Activated B cell treated with CpG ODN at 0.5 μM for 24 hours (primary cell): ENCODE measurements at regions not wholly inside any gene's neighbourhood (a gene's known extent, or its start where the extent isn't known, plus 50 kb on each side); places are given as distances from the start of the nearest gene placed in this dataset.
"Not testable (repeated sequence)": the region's sequence is repeated elsewhere in the genome, so short reads cannot be mapped to it uniquely, and the experiment has no call there.

Experiments
- ATAC-seq: fragments of 200-7000 bp; cut with Tn5 transposase; one replicate; pipeline ENCODE4 v1.10.0; 2021; ENCODE audit warnings: low read depth, mild to moderate bottlenecking, moderate library complexity
- CTCF ChIA-PET: fragments of 350-600 bp; sonication (Branson Sonifier 250); formaldehyde crosslinking; loops from one replicate; lab custom pipeline; 2021; ENCODE audit warnings: antibody characterized with exemption; lab: Charles Lee
- POLR2A ChIA-PET: fragments of 350-600 bp; sonication (Branson Sonifier 250); formaldehyde crosslinking; loops from one replicate; lab custom pipeline; 2021; ENCODE audit warnings: antibody characterized with exemption; lab: Charles Lee
- DNase-seq: peaks from one replicate; pipeline ENCODE4 v3.0.0; 2022
- H3K27ac Mint-ChIP-seq: one replicate; pipeline ENCODE4 v1.8.0; 2020; ENCODE audit warnings: mixed read lengths
- H3K27me3 Mint-ChIP-seq: one replicate; pipeline ENCODE4 v1.8.0; 2021; ENCODE audit warnings: mixed read lengths
- H3K36me3 Mint-ChIP-seq: one replicate; pipeline ENCODE4 v1.8.0; 2021; ENCODE audit warnings: low read depth, mixed read lengths
- H3K4me1 Mint-ChIP-seq: one replicate; pipeline ENCODE4 v1.8.0; 2021; ENCODE audit warnings: mixed read lengths
- H3K4me3 Mint-ChIP-seq: one replicate; pipeline ENCODE4 v1.8.0; 2020; ENCODE audit warnings: mild to moderate bottlenecking, mixed read lengths
- H3K9me3 Mint-ChIP-seq: one replicate; pipeline ENCODE4 v1.8.0; 2020; ENCODE audit warnings: mixed read lengths
- CTCF ChIP-seq: fragments of 200-600 bp; IDR thresholded peaks from one replicate; pipeline ENCODE4 v1.8.0; 2022; ENCODE audit warnings: antibody characterized with exemption, mild to moderate bottlenecking
- intact Hi-C: fragments of 100-400 bp; cut with micrococcal nuclease; formaldehyde crosslinking; loops from one replicate; pipeline ENCODE4 v1.15.1; 2024

DNA sequence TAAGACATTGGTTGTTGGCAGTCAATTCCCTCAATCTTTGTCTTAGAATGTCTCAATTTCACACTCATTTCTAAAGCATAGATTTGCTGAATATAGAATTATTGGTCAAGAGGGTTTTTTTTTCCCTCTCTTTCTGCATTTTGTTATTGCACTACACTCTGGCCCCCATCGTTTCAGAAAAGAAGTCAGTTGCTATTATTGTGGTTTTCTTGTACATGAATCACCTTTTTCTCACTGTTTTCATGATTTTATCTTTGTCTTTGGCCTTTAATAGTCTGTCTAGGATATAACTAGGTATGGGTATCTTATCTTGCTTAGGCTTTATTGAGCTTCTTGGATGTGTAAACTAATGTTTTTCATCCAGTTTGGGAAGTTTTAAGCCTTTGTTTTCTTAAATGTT, 194.3 kb upstream of the DAAM1 start:
- POLR2A ChIA-PET: no interaction called here

GRCh38 chr14:59004012-59004411, 184.5 kb upstream of the DAAM1 start:
- intact Hi-C loops: no loop called here
- POLR2A ChIA-PET: no interaction called here
- no peak for TF ChIP-seq CTCF
- H3K36me3 Mint-ChIP-seq: no peaks in the 10 kb centered on the region
- H3K4me3 Mint-ChIP-seq: no peak overlapping the region
- H3K9me3 Mint-ChIP-seq: peaks cover 4% of the 10 kb centered on the region
- no peaks in the 10 kb centered on the region for H3K4me1 Mint-ChIP-seq
- H3K27ac Mint-ChIP-seq: no peak overlapping the region
- DNase-seq: no peak
- ATAC-seq: no peak
- CTCF ChIA-PET: no interaction called here
- peaks cover 14% of the 10 kb centered on the region for H3K27me3 Mint-ChIP-seq

More for the DNA sequence above, 194.3 kb upstream of the DAAM1 start:
- H3K4me1 Mint-ChIP-seq: no peaks in the 10 kb centered on the region
- TF ChIP-seq CTCF: no peak
- ATAC-seq (no peak), DNase-seq (no peak)
- intact Hi-C loops: no loop called here
- no peaks in the 10 kb centered on the region for H3K36me3 Mint-ChIP-seq
- H3K9me3 Mint-ChIP-seq: peaks cover 4% of the 10 kb centered on the region
- peaks cover under 1% of the 10 kb centered on the region for H3K27me3 Mint-ChIP-seq
- no peak overlapping the region for H3K4me3 Mint-ChIP-seq
- no peak overlapping the region for H3K27ac Mint-ChIP-seq
- CTCF ChIA-PET: no interaction called here

DNA sequence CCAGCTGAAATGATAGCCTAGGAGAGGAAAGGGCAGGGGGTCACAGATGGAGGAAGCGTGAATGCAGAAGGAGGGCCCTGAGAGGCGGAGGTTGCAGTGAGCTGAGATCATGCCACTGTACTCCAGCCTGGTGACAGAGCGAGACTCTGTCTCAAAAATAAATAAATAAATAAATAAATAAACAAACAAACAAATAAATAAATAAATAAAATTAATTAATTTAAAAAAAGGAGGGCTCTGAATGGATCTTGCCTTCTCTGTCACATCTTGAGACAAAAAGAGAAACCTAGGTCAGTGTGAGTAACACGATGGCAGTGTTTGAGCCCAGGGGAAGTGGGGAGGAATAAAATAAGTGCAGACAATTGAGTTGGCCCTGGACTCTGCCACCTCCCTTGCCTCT, 182.3 kb upstream of the DAAM1 start:
- intact Hi-C loops, POLR2A ChIA-PET, ATAC-seq, H3K4me1 Mint-ChIP-seq, H3K9me3 Mint-ChIP-seq, DNase-seq, H3K27me3 Mint-ChIP-seq, H3K27ac Mint-ChIP-seq, CTCF ChIA-PET, H3K36me3 Mint-ChIP-seq, H3K4me3 Mint-ChIP-seq: not testable (repeated sequence)

GRCh38 chr14:59009967-59010366, 178.5 kb upstream of the DAAM1 start:
- ATAC-seq (no peak), DNase-seq (no peak)
- TF ChIP-seq CTCF: no peak
- Mint-ChIP-seq H3K4me1 (no peaks in the 10 kb centered on the region), H3K4me3 (no peak overlapping the region), H3K27ac (no peak overlapping the region), H3K27me3 (peaks cover 4% of the 10 kb centered on the region), H3K9me3 (peaks cover 19% of the 10 kb centered on the region), H3K36me3 (no peaks in the 10 kb centered on the region)
- intact Hi-C loops: no loop called here
- ChIA-PET CTCF (no interaction called here), POLR2A (no interaction called here)

GRCh38 chr14:59013672-59014298, 174.7 kb upstream of the DAAM1 start:
- Mint-ChIP-seq H3K4me1 (no peaks in the 10 kb centered on the region), H3K27ac (no peak overlapping the region), H3K4me3 (no peak overlapping the region), H3K27me3 (peaks cover 2% of the 10 kb centered on the region), H3K9me3 (peaks cover 15% of the 10 kb centered on the region), H3K36me3 (no peaks in the 10 kb centered on the region)
- POLR2A ChIA-PET: no interaction called here
- ATAC-seq (no peak), DNase-seq (no peak)
- intact Hi-C loops: no loop called here
- TF ChIP-seq CTCF: no peak
- CTCF ChIA-PET: no interaction called here

DNA sequence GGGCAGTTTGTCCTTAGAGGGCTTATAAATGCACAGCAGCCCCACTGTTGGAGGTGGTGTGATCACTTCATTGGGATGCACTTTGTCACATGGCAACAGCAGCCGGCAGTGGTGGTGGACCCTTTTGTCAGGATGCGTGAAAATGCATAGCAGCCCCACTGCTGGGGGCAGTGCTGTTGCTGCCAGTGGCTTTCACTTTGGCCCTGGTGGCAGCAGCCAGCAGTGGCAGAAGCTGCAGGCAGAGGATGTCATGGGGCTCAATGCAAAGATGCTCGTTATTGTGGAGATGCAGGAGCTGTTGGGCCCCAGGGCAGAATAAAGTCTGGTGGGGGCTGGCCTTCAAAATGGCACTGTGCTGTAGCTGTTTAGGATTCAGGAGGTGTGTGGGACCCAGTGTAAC, 173.0 kb upstream of the DAAM1 start:
- intact Hi-C loops: no loop called here
- Mint-ChIP-seq H3K36me3 (no peaks in the 10 kb centered on the region), H3K27me3 (no peaks in the 10 kb centered on the region), H3K4me1 (no peaks in the 10 kb centered on the region), H3K9me3 (peaks cover 15% of the 10 kb centered on the region), H3K4me3 (no peak overlapping the region), H3K27ac (no peak overlapping the region)
- ChIA-PET POLR2A (no interaction called here), CTCF (no interaction called here)
- ATAC-seq: no peak
- TF ChIP-seq CTCF: no peak
- DNase-seq: no peak
